Body of pancreas (tissue), 4 donors: ENCODE measurements at regions not wholly inside any gene's neighbourhood (a gene's known extent, or its start where the extent isn't known, plus 50 kb on each side); places are given as distances from the start of the nearest gene placed in this dataset.
"Not testable (repeated sequence)": the region's sequence is repeated elsewhere in the genome, so short reads cannot be mapped to it uniquely, and the experiment has no call there.

ENCODE experiments used
- ATAC-seq: fragments of 150-250 bp; one replicate; pipeline ENCODE4 v1.9.1; 2016
- DNase-seq, 4 donors: peaks; one replicate each; pipeline ENCODE4 v3.0.0-alpha.2; 2019
- H3K27ac ChIP-seq, 4 donors: fragments of 200-600 bp; sonication (generic); 1 replicate in 3 of 4; 2 replicates in 1 of 4; pipeline versions ENCODE4 v1.5.1 to v1.6.1; 2016 to 2019; ENCODE audit warnings: mild to moderate bottlenecking in 1 of 4, mixed read lengths in 1 of 4, moderate library complexity in 1 of 4
- H3K27me3 ChIP-seq, 2 donors: fragments of 200-600 bp; sonication (generic); one replicate each; pipeline ENCODE4 v1.6.0; 2016; ENCODE audit warnings: mild to moderate bottlenecking in 1 of 2
- H3K36me3 ChIP-seq, 2 donors: fragments of 200-600 bp; sonication (generic); replicated peaks in 1 of 2; 2 replicates each; pipeline ENCODE4 v1.5.1; 2016; ENCODE audit warnings: low read depth in 2 of 2; ENCODE audit not compliant: insufficient read depth in 1 of 2
- H3K4me1 ChIP-seq: fragments of 200-600 bp; sonication (generic); one replicate; pipeline ENCODE4 v1.6.0; 2016
- H3K4me3 ChIP-seq, 2 donors: fragments of 200-600 bp; sonication (generic); 1 replicate in 1 of 2; 2 replicates in 1 of 2; pipeline ENCODE4 v1.5.1; 2016 to 2019
- H3K9me3 ChIP-seq, 3 donors: fragments of 200-600 bp; sonication (generic); 1 replicate in 2 of 3; 2 replicates in 1 of 3; pipeline ENCODE4 v1.5.1; 2016
- CTCF ChIP-seq, 7 experiments: fragments of 450-650 bp in 4 of 7; fragments of 200-600 bp in 3 of 7; sonication (generic) in 3 of 7; IDR thresholded peaks; one replicate each; pipeline ENCODE4 v1.5.1; 2016 to 2019; ENCODE audit warnings: antibody characterized with exemption in 7 of 7
- POLR2A ChIP-seq, 3 donors: fragments of 450-650 bp; IDR thresholded peaks; one replicate each; pipeline ENCODE4 v1.6.1; 2016; ENCODE audit warnings: antibody characterized with exemption in 3 of 3, mild to moderate bottlenecking in 2 of 3
- WGBS, 2 donors: methylation state at CpG; one replicate each; pipeline ENCODE4 v1.1.5; 2017; 5-methylcytosine and 5-hydroxymethylcytosine counted together
- intact Hi-C: fragments of 100-400 bp; cut with DNase I; formaldehyde crosslinking; loops from one replicate; pipeline ENCODE4 v1.15.1; 2023

GRCh38 chr4:12439633-12440305, 1011.1 kb upstream of the HS3ST1 start:
- no peak overlapping the region for H3K4me3 ChIP-seq
- intact Hi-C loops, result no loop called here
- DNase-seq (no peak), ATAC-seq (no peak)
- 62 to 67% methylated on average over 5 of the region's 5 CpGs for WGBS, 2 donors
- no peaks in the 10 kb centered on the region for H3K4me1 ChIP-seq
- H3K9me3 ChIP-seq, result no peaks in the 10 kb centered on the region
- H3K36me3 ChIP-seq, result no peaks in the 10 kb centered on the region
- H3K27me3 ChIP-seq, result no peaks in the 10 kb centered on the region
- TF ChIP-seq CTCF (IDR thresholded peaks at IDR 0.05) (no peak), POLR2A (IDR thresholded peaks at IDR 0.05) (no peak)
- H3K27ac ChIP-seq, result no peak overlapping the region

DNA sequence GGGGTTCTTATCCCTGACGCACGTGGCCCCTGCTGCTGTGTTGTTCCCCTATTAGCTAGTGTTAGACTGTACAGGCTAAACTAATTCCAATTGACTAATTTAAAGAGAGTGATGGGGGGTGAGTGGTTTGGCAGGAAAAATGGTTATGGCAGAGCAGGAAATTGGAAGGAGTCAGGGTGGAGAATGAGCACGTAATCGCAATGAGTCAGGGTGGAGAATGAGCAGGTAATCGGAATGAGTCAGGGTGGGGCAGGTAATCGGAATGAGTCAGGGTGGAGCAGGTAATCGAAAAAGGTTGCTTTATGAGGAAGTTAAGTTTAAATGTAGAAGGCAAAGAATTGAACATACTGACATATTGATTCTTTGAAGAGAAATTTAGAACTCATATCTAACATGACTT, 1002.6 kb upstream of the HS3ST1 start:
- ATAC-seq, intact Hi-C loops: not testable (repeated sequence)

DNA sequence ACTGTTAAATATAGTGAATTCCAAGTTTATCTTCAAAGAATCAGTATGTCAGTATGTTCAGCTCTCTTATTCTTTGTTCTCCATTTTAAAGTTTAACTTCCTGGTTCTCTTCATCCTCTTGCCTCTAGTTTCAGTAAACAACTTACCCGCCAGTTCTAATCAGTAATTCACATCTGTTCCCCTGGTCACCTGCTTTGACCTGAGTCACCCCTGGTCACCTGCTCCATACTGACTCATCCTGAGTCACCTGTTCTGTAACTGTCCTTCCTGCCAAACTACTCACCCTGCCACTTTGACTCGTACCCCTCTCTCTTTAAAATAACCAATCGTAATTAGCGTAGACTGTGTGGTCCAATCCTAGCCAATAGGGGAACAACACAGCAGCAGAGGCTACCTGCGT, 992.7 kb upstream of the HS3ST1 start:
- no peak for TF ChIP-seq POLR2A (IDR thresholded peaks at IDR 0.05)
- no peak for TF ChIP-seq CTCF (IDR thresholded peaks at IDR 0.05)
- H3K9me3 ChIP-seq, result no peaks in the 10 kb centered on the region
- intact Hi-C loops, result no loop called here
- DNase-seq (no peak), ATAC-seq (no peak)
- H3K4me1 ChIP-seq, result no peaks in the 10 kb centered on the region
- no peaks in the 10 kb centered on the region for H3K27me3 ChIP-seq
- no peak overlapping the region for H3K27ac ChIP-seq
- no peak overlapping the region for H3K4me3 ChIP-seq
- H3K36me3 ChIP-seq, result no peaks in the 10 kb centered on the region
- WGBS, 2 donors, result 66 to 69% methylated on average over 5 of the region's 5 CpGs

More for the DNA sequence above, 1002.6 kb upstream of the HS3ST1 start:
- H3K27ac ChIP-seq, H3K9me3 ChIP-seq, DNase-seq, H3K4me3 ChIP-seq, H3K27me3 ChIP-seq, H3K4me1 ChIP-seq, H3K36me3 ChIP-seq: not testable (repeated sequence)
- 77 to 78% methylated on average over 7 of the region's 7 CpGs for WGBS, 2 donors

- no peaks in the 10 kb centered on the region for H3K4me1 ChIP-seq
- H3K9me3 ChIP-seq, result no peaks in the 10 kb centered on the region
- H3K4me3 ChIP-seq, result no peak overlapping the region
- 79 to 81% methylated on average over 1 of the region's 1 CpG for WGBS, 2 donors
- H3K27me3 ChIP-seq, result no peaks in the 10 kb centered on the region
- DNase-seq (no peak), ATAC-seq (no peak)
- no peaks in the 10 kb centered on the region for H3K36me3 ChIP-seq
- intact Hi-C loops, result no loop called here
- TF ChIP-seq POLR2A (IDR thresholded peaks at IDR 0.05) (no peak), CTCF (IDR thresholded peaks at IDR 0.05) (no peak)
- H3K27ac ChIP-seq, result no peak overlapping the region
These were observed 988.1 kb upstream of the HS3ST1 start for GRCh38 chr4:12416755-12417154.

GRCh38 chr4:12414181-12414812, 985.6 kb upstream of the HS3ST1 start:
- ATAC-seq, result no peak
- Histone ChIP-seq H3K9me3 (no peaks in the 10 kb centered on the region), H3K36me3 (no peaks in the 10 kb centered on the region), H3K4me3 (no peak overlapping the region), H3K27ac (no peak overlapping the region), H3K27me3 (no peaks in the 10 kb centered on the region), H3K4me1 (no peaks in the 10 kb centered on the region)
- intact Hi-C loops, result no loop called here
- TF ChIP-seq POLR2A (IDR thresholded peaks at IDR 0.05) (no peak), CTCF (IDR thresholded peaks at IDR 0.05) (no peak)
- no peak for DNase-seq
- WGBS, 2 donors, result 66 to 75% methylated on average over 4 of the region's 4 CpGs
